Trophoblast cell (in vitro differentiated cells and primary cell): ENCODE measurements at regions not wholly inside any gene's neighbourhood (a gene's known extent, or its start where the extent isn't known, plus 50 kb on each side); places are given as distances from the start of the nearest gene placed in this dataset.

Experiments used
- DNase-seq, 2 donors: peaks; one replicate each; pipeline ENCODE4 v3.0.0-alpha.2; 2016
- H2AFZ ChIP-seq: 2 replicates; pipeline ENCODE4 v1.6.1; 2013; ENCODE audit warnings: low read length, moderate library complexity, mild to moderate bottlenecking; ENCODE audit not compliant: insufficient read depth, poor library complexity
- H2AK5ac ChIP-seq: 2 replicates; pipeline ENCODE4 v1.6.1; 2013; ENCODE audit warnings: mild to moderate bottlenecking, low read length
- H2BK120ac ChIP-seq: 2 replicates; pipeline ENCODE4 v1.6.1; 2013; ENCODE audit warnings: low read length, mild to moderate bottlenecking, moderate library complexity; ENCODE audit not compliant: insufficient read depth, poor library complexity
- H2BK12ac ChIP-seq: 2 replicates; pipeline ENCODE4 v1.6.1; 2013; ENCODE audit warnings: mild to moderate bottlenecking, low read length, moderate library complexity
- H2BK5ac ChIP-seq: 2 replicates; pipeline ENCODE4 v1.6.1; 2013; ENCODE audit warnings: low read length, low read depth, moderate library complexity, mild to moderate bottlenecking; ENCODE audit not compliant: poor library complexity
- H3K14ac ChIP-seq: 2 replicates; pipeline ENCODE4 v1.6.1; 2013; ENCODE audit warnings: mild to moderate bottlenecking, low read length
- H3K18ac ChIP-seq: 2 replicates; pipeline ENCODE4 v1.6.1; 2013; ENCODE audit warnings: mild to moderate bottlenecking, low read length
- H3K23ac ChIP-seq: 2 replicates; pipeline ENCODE4 v1.6.1; 2013; ENCODE audit warnings: low read length
- H3K27ac ChIP-seq: 2 replicates; pipeline ENCODE4 v1.5.1; 2013; ENCODE audit warnings: low read depth, mild to moderate bottlenecking, inconsistent platforms, low read length, moderate library complexity
- H3K27me3 ChIP-seq: 2 replicates; pipeline ENCODE4 v1.6.1; 2013; ENCODE audit warnings: inconsistent platforms, mild to moderate bottlenecking, low read length, moderate library complexity; ENCODE audit not compliant: insufficient read depth
- H3K36me3 ChIP-seq, 2 experiments: 1 replicate in 1 of 2; 2 replicates in 1 of 2; pipeline ENCODE4 v1.6.1; 2013; ENCODE audit warnings: low read length in 2 of 2, mild to moderate bottlenecking in 2 of 2, moderate library complexity in 1 of 2; ENCODE audit not compliant: insufficient read depth in 2 of 2, control insufficient read depth in 1 of 2
- H3K4ac ChIP-seq: 2 replicates; pipeline ENCODE4 v1.6.1; 2013; ENCODE audit warnings: low read depth, mild to moderate bottlenecking, low read length, moderate library complexity
- H3K4me1 ChIP-seq, 2 experiments: 1 replicate in 1 of 2; 2 replicates in 1 of 2; pipeline ENCODE4 v1.6.1; 2013; ENCODE audit warnings: low read length in 2 of 2, mild to moderate bottlenecking in 2 of 2, moderate library complexity in 1 of 2; ENCODE audit not compliant: insufficient read depth in 2 of 2, control insufficient read depth in 1 of 2
- H3K4me2 ChIP-seq: 2 replicates; pipeline ENCODE4 v1.6.1; 2013; ENCODE audit warnings: inconsistent platforms, mild to moderate bottlenecking, low read length, moderate library complexity
- H3K4me3 ChIP-seq: 2 replicates; pipeline ENCODE4 v1.5.1; 2013; ENCODE audit warnings: mild to moderate bottlenecking, low read depth, low read length, inconsistent platforms
- H3K79me1 ChIP-seq: one replicate; pipeline ENCODE4 v1.6.1; 2013; ENCODE audit warnings: low read length
- H3K79me2 ChIP-seq: 2 replicates; pipeline ENCODE4 v1.6.1; 2013; ENCODE audit warnings: low read length, mild to moderate bottlenecking; ENCODE audit not compliant: control insufficient read depth, insufficient read depth, poor library complexity
- H3K9ac ChIP-seq: 2 replicates; pipeline ENCODE4 v1.6.1; 2013; ENCODE audit warnings: mild to moderate bottlenecking, low read length
- H3K9me3 ChIP-seq: 2 replicates; pipeline ENCODE4 v1.6.1; 2013; ENCODE audit warnings: low read depth, mild to moderate bottlenecking, control low read depth, inconsistent platforms, low read length; ENCODE audit not compliant: insufficient read depth
- H4K12ac ChIP-seq: 2 replicates; pipeline ENCODE4 v1.6.1; 2013; ENCODE audit warnings: low read depth, mild to moderate bottlenecking, low read length, moderate library complexity
- H4K8ac ChIP-seq: 2 replicates; pipeline ENCODE4 v1.6.1; 2013; ENCODE audit warnings: low read depth, mild to moderate bottlenecking, low read length, moderate library complexity
- H4K91ac ChIP-seq: one replicate; pipeline ENCODE4 v1.6.1; 2013; ENCODE audit warnings: low read depth, mild to moderate bottlenecking, low read length, moderate library complexity
- WGBS: extraction: QIAGEN DNeasy Blood & Tissue Kit; methylation state at CpG from one replicate; pipeline ENCODE4 v1.1.7; 2013; ENCODE audit warnings: missing lambda C conversion rate; ENCODE audit not compliant: insufficient read length, insufficient coverage; ENCODE audit errors: extremely low coverage; 5-methylcytosine and 5-hydroxymethylcytosine counted together

DNA sequence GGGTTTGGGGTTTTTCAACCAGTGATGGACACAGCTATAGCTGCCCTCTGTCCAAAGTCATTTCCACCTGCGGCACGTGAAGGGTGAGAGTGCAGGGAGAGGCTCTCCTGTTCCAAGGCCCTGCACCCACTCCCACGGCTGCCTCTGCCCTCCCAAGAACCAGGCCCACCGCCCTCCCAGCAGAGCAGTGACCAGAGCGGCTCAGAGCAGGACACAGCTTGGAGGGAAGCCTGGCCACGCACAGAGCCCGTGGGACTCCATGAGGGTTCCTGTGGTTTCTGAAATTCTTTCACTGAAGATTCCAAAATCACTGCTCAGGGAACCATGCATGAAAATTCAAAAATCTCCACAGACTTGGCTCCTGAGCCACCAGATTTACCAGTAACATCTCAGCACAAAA is 67.3 kb upstream of the SALL3 start:
- H3K9me3 ChIP-seq, result peaks cover 2% of the 10 kb centered on the region
- H3K18ac ChIP-seq, result no peak overlapping the region
- no peak overlapping the region for H4K8ac ChIP-seq
- no peak overlapping the region for H3K27ac ChIP-seq
- H2BK5ac ChIP-seq, result no peak overlapping the region
- H2AFZ ChIP-seq, result no peak overlapping the region
- H3K36me3 ChIP-seq, result no peaks in the 10 kb centered on the region
- H3K9ac ChIP-seq, result no peak overlapping the region
- no peak overlapping the region for H3K4me2 ChIP-seq
- H2BK12ac ChIP-seq, result no peak overlapping the region
- no peak overlapping the region for H3K4ac ChIP-seq
- DNase-seq, result no peak
- no peaks in the 10 kb centered on the region for H3K79me1 ChIP-seq
- no peaks in the 10 kb centered on the region for H3K27me3 ChIP-seq
- H4K91ac ChIP-seq, result no peak overlapping the region
- WGBS, result no CpG with 5 or more reads among the region's 7 CpGs
- no peak overlapping the region for H3K14ac ChIP-seq
- H2AK5ac ChIP-seq, result no peak overlapping the region
- H2BK120ac ChIP-seq, result no peak overlapping the region
- H3K23ac ChIP-seq, result no peak overlapping the region
- no peaks in the 10 kb centered on the region for H3K4me1 ChIP-seq
- H3K4me3 ChIP-seq, result no peak overlapping the region
- H3K79me2 ChIP-seq, result no peaks in the 10 kb centered on the region
- no peak overlapping the region for H4K12ac ChIP-seq

DNA sequence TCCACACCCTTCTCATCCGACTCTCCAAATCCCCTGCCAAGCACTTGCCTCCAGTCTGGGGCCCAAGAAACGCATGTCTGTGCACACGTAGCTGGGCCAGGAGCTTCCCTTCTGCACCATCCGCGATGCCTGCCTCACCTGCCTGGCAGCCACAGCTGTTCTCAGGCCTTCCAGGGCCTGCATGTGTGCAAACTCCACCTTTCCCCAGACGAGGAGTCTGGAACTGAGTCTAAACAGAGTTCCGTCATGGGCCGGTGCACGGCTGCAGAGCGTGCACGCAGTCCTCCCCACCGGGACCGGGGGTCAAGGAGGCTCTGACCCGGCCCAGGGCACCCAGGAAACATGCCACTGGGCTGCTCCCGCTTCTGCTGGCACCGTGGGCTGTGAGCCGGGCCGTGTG is 66.8 kb upstream of the SALL3 start:
- no peaks in the 10 kb centered on the region for H3K79me2 ChIP-seq
- H3K27me3 ChIP-seq, result no peaks in the 10 kb centered on the region
- H3K9ac ChIP-seq, result no peak overlapping the region
- no peak overlapping the region for H3K4me3 ChIP-seq
- no peak overlapping the region for H2AK5ac ChIP-seq
- no peak overlapping the region for H2BK5ac ChIP-seq
- no peak overlapping the region for H3K14ac ChIP-seq
- H2BK120ac ChIP-seq, result no peak overlapping the region
- no peak for DNase-seq
- H2BK12ac ChIP-seq, result no peak overlapping the region
- no peak overlapping the region for H3K4ac ChIP-seq
- no peaks in the 10 kb centered on the region for H3K4me1 ChIP-seq
- H4K91ac ChIP-seq, result no peak overlapping the region
- H2AFZ ChIP-seq, result no peak overlapping the region
- H3K23ac ChIP-seq, result no peak overlapping the region
- peaks cover 2% of the 10 kb centered on the region for H3K9me3 ChIP-seq
- H4K12ac ChIP-seq, result no peak overlapping the region
- H3K79me1 ChIP-seq, result no peaks in the 10 kb centered on the region
- WGBS, result no CpG with 5 or more reads among the region's 18 CpGs
- H3K4me2 ChIP-seq, result no peak overlapping the region
- H4K8ac ChIP-seq, result no peak overlapping the region
- H3K36me3 ChIP-seq, result no peaks in the 10 kb centered on the region
- H3K27ac ChIP-seq, result no peak overlapping the region
- H3K18ac ChIP-seq, result no peak overlapping the region

DNA sequence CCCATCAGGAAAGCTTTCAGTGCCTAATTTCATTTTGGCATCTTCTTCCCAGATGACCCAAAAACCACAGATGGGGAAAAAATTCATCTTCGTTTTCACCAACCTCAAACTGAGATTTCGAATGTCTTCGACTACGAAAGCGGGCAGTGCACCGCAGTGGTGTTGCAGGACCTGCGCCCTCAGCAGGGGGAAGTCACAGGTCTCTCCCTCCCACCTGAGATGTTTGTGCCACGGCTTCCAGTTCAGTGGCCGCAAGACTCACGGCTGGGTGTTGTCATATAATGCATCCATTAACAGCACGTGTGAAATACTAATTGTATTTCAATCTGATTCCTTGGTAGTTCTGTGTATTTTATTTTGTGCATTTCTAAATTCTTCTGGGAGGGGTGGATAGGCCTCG is 66.2 kb upstream of the SALL3 start:
- Histone ChIP-seq H3K4ac (no peak overlapping the region), H3K27me3 (no peaks in the 10 kb centered on the region), H2BK120ac (no peak overlapping the region), H2AK5ac (no peak overlapping the region), H3K9me3 (peaks cover 2% of the 10 kb centered on the region), H3K79me2 (no peaks in the 10 kb centered on the region), H2BK5ac (no peak overlapping the region), H3K79me1 (no peaks in the 10 kb centered on the region), H2AFZ (no peak overlapping the region), H4K91ac (no peak overlapping the region), H3K23ac (no peak overlapping the region), H4K8ac (no peak overlapping the region), H3K4me1 (no peaks in the 10 kb centered on the region), H3K14ac (no peak overlapping the region), H4K12ac (no peak overlapping the region), H3K18ac (no peak overlapping the region), H3K9ac (no peak overlapping the region), H3K4me3 (no peak overlapping the region), H3K4me2 (no peak overlapping the region), H3K27ac (no peak overlapping the region), H3K36me3 (no peaks in the 10 kb centered on the region), H2BK12ac (no peak overlapping the region)
- WGBS, result no CpG with 5 or more reads among the region's 12 CpGs
- no peak for DNase-seq

DNA sequence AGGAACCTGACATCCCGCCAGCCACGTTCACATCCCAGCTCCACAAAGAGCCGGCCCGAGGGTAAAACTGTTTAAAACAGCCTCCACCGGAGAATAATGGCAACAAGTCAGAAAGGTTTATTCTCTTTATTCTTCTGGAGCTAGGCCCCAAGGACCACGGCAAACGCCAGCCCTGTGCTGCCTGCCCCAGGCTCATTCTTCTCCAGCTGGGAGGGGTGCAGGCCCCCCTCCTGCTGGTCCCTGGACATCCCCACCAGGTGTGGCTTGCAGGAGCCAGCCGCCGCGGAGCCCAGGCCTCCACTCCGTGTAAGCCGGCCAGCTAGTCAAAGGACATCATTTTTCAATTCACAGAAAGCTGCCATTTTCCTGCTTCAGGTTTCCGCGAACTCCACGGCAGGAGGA is 65.8 kb upstream of the SALL3 start:
- Histone ChIP-seq H3K79me2 (no peaks in the 10 kb centered on the region), H2AFZ (no peak overlapping the region), H3K9me3 (peaks cover 4% of the 10 kb centered on the region), H3K79me1 (no peaks in the 10 kb centered on the region), H3K9ac (no peak overlapping the region), H4K8ac (no peak overlapping the region), H3K4ac (no peak overlapping the region), H3K14ac (no peak overlapping the region), H3K4me1 (no peaks in the 10 kb centered on the region), H4K91ac (no peak overlapping the region), H3K36me3 (no peaks in the 10 kb centered on the region), H2BK120ac (no peak overlapping the region), H3K27ac (no peak overlapping the region), H2BK5ac (no peak overlapping the region), H3K4me3 (no peak overlapping the region), H3K27me3 (no peaks in the 10 kb centered on the region), H3K4me2 (no peak overlapping the region), H2BK12ac (no peak overlapping the region), H2AK5ac (no peak overlapping the region), H3K18ac (no peak overlapping the region), H3K23ac (no peak overlapping the region), H4K12ac (no peak overlapping the region)
- DNase-seq, result no peak
- WGBS, result no CpG with 5 or more reads among the region's 15 CpGs
